ENCODE measurements at regions not wholly inside any gene's neighbourhood (a gene's known extent, or its start where the extent isn't known, plus 50 kb on each side); places are given as distances from the start of the nearest gene placed in this dataset.
A peak's percentile ranks its signal among the peaks of the same experiment; 100 is the strongest.

DNA sequence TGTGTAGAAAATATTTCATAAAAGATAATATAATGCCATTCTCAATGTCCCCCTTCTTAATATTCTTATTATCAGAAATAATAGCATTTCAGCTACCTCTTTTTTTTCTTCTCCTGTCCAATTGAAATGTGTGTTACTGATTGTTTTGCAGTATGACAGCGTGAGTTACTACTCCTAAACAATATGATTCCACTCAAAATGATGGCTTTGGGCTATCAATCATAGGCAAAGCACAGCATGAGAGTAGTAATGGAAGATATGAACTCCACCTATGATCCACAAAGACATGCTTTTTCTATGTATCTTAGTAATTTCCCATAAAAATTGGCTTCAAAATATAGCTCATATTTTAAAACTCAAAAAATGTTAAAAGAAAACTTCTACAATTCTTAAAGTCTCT lies 867.3 kb upstream of the NUDT12 start:
- no peak for DNase-seq
- TF ChIP-seq, protein P1, sequence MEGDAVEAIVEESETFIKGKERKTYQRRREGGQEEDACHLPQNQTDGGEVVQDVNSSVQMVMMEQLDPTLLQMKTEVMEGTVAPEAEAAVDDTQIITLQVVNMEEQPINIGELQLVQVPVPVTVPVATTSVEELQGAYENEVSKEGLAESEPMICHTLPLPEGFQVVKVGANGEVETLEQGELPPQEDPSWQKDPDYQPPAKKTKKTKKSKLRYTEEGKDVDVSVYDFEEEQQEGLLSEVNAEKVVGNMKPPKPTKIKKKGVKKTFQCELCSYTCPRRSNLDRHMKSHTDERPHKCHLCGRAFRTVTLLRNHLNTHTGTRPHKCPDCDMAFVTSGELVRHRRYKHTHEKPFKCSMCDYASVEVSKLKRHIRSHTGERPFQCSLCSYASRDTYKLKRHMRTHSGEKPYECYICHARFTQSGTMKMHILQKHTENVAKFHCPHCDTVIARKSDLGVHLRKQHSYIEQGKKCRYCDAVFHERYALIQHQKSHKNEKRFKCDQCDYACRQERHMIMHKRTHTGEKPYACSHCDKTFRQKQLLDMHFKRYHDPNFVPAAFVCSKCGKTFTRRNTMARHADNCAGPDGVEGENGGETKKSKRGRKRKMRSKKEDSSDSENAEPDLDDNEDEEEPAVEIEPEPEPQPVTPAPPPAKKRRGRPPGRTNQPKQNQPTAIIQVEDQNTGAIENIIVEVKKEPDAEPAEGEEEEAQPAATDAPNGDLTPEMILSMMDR (IDR thresholded peaks at IDR 0.05), result no peak
- no peak for TF ChIP-seq POLR2A (IDR thresholded peaks at IDR 0.05)
- Histone ChIP-seq H3K4me1 (no peaks in the 10 kb centered on the region), H3K27me3 (no peaks in the 10 kb centered on the region), H3K9me3 (no peaks in the 10 kb centered on the region), H3K36me3 (no peaks in the 10 kb centered on the region), H3K27ac (no peak overlapping the region), H3K4me3 (no peak overlapping the region)
- intact Hi-C loops (cut with DNase I), result no loop called here
- no peak for ATAC-seq
- WGBS, 4 donors, result 64 to 71% (median 69%) methylated on average over 1 of the region's 1 CpG

DNA sequence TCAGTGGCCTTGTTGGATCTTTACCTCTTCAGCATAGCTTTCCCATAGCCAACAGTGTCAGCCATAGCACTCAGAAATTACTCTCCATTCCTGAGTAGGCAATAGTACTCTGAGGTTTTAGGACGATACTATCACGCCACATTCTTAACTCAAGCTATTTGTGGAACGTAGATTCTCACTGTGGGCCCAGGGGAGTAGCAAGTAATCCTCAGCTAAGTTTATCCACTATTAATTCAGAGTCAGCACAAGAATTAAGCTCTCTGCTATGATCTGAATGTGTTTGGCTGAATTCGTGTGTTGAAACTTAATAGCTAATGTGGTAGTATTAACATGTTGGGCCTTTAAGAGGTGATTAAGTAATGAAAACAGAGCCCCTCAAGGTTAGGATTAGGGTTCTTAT lies 858.8 kb upstream of the NUDT12 start:
- Histone ChIP-seq H3K9me3 (no peaks in the 10 kb centered on the region), H3K4me1 (no peaks in the 10 kb centered on the region), H3K27ac (no peak overlapping the region), H3K4me3 (no peak overlapping the region), H3K36me3 (no peaks in the 10 kb centered on the region), H3K27me3 (no peaks in the 10 kb centered on the region)
- 55 to 74% (median 71%) methylated on average over 4 of the region's 4 CpGs for WGBS, 4 donors
- DNase-seq (no peak), ATAC-seq (no peak)
- intact Hi-C loops (cut with DNase I), result no loop called here
- TF ChIP-seq, protein P1 (IDR thresholded peaks at IDR 0.05), result no peak
- no peak for TF ChIP-seq POLR2A (IDR thresholded peaks at IDR 0.05)

DNA sequence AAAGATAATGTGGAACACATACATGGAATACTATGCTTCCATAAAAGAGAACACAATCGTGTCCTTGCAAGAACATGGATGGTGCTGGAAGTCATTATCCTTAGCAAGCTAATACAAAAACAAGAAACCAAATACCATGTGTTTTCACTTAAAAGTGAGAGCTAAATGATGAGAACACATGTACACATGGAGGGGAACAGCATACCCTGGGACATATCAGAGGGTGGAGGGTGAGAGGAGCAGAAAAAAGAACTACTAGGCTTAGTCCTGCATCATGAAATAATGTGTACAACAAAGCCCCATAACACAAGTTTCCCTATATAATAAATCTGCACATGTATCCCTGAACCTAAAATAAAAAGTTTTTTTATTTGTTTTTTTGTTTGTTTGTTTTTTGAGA lies 855.5 kb upstream of the NUDT12 start:
- ATAC-seq (no peak), DNase-seq (no peak)
- 88 to 96% (median 92%) methylated on average over 1 of the region's 1 CpG for WGBS, 4 donors
- no peaks in the 10 kb centered on the region for H3K36me3 ChIP-seq
- H3K4me3 ChIP-seq, result no peak overlapping the region
- no peaks in the 10 kb centered on the region for H3K4me1 ChIP-seq
- peaks cover 0 to 5% (median 0%) of the 10 kb centered on the region in 12 donors for H3K9me3 ChIP-seq
- no peaks in the 10 kb centered on the region for H3K27me3 ChIP-seq
- no peak overlapping the region for H3K27ac ChIP-seq
- TF ChIP-seq POLR2A (IDR thresholded peaks at IDR 0.05), result no peak
- TF ChIP-seq, protein P1 (IDR thresholded peaks at IDR 0.05), result no peak
- intact Hi-C loops (cut with DNase I), result no loop called here

DNA sequence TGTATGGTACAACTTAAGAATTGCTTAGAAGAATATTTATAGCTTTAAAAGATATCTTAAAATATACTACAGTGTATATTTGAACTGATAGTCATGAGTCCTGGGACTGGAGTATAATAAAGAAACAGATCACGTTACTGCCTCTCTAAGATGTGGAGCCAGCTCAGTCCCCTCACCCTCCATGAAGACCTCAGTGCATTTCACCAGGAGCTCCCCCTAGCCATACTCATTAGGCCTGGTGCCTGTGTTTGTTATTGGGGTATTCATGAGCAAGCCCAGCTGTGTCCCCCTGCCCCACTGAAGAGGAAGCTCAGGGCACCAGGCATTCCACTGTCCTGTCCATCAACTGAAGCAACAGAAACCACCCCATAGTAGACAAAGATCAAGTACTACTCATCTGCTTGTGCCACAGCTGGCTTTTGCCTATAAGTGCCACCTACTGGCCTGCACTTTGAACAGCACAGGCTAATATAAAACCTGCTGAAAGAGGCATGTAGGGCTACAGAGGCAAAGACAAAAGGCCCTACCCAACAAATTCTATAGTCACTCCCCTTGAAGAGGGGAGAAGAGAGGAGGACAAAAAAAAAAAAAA lies 850.2 kb upstream of the NUDT12 start:
- WGBS, 4 donors, result 38 to 45% (median 41%) methylated on average over 1 of the region's 1 CpG
- Histone ChIP-seq H3K27ac (no peak overlapping the region), H3K4me3 (no peak overlapping the region), H3K9me3 (peaks cover 0 to 5% (median 0%) of the 10 kb centered on the region in 12 donors), H3K27me3 (no peaks in the 10 kb centered on the region), H3K36me3 (no peaks in the 10 kb centered on the region), H3K4me1 (no peaks in the 10 kb centered on the region)
- ATAC-seq (no peak), DNase-seq (no peak)
- TF ChIP-seq, protein P1 (IDR thresholded peaks at IDR 0.05), result peak in 6 of 12 donors; percentile 5 to 29 (median 16)
- no peak for TF ChIP-seq POLR2A (IDR thresholded peaks at IDR 0.05)
- intact Hi-C loops (cut with DNase I), result loop anchor here in 1 of 10 donors (5.0 kb wide), 1 partner anchor 605 kb away; no protein-coding TSS in a partner anchor
